WTC11 (cell line): ENCODE measurements at regions not wholly inside any gene's neighbourhood (a gene's known extent, or its start where the extent isn't known, plus 50 kb on each side); places are given as distances from the start of the nearest gene placed in this dataset.

Source experiments
- CTCF ChIP-seq: fragments of 200-600 bp; IDR thresholded peaks from 2 replicates; pipeline ENCODE4 v1.8.0; 2022; ENCODE audit warnings: antibody characterized with exemption
- E2F1 ChIP-seq: sonication (generic); formaldehyde crosslinking; IDR thresholded peaks from 2 replicates; pipeline ENCODE4 v1.8.0; 2022; ENCODE audit warnings: mild to moderate bottlenecking, missing genetic modification reagents
- ETV6 ChIP-seq: sonication (generic); formaldehyde crosslinking; IDR thresholded peaks from 2 replicates; pipeline ENCODE4 v1.8.1; 2022; ENCODE audit warnings: mild to moderate bottlenecking, missing genetic modification reagents
- NFYB ChIP-seq: sonication (generic); formaldehyde crosslinking; conservative IDR thresholded peaks from 2 replicates; pipeline ENCODE4 v1.8.0; 2022; ENCODE audit warnings: low read depth, missing genetic modification reagents
- USF2 ChIP-seq: sonication (generic); formaldehyde crosslinking; IDR thresholded peaks from 2 replicates; pipeline ENCODE4 v1.8.1; 2023; ENCODE audit warnings: mild to moderate bottlenecking, missing genetic modification reagents, moderate library complexity
- TF ChIP-seq, protein P1 (sequence below): sonication (generic); formaldehyde crosslinking; IDR thresholded peaks from 2 replicates; pipeline ENCODE4 v1.8.1; 2023; ENCODE audit warnings: mild to moderate bottlenecking, missing genetic modification reagents

GRCh38 chr6:113526995-113527394 is 330.1 kb upstream of the MARCKS start:
- TF ChIP-seq ETV6 (CRISPR knock-in tag) (no peak), CTCF (no peak), NFYB (no peak), USF2 (CRISPR knock-in tag) (no peak), E2F1 (CRISPR knock-in tag) (no peak)
- TF ChIP-seq, protein P1, sequence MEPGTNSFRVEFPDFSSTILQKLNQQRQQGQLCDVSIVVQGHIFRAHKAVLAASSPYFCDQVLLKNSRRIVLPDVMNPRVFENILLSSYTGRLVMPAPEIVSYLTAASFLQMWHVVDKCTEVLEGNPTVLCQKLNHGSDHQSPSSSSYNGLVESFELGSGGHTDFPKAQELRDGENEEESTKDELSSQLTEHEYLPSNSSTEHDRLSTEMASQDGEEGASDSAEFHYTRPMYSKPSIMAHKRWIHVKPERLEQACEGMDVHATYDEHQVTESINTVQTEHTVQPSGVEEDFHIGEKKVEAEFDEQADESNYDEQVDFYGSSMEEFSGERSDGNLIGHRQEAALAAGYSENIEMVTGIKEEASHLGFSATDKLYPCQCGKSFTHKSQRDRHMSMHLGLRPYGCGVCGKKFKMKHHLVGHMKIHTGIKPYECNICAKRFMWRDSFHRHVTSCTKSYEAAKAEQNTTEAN (CRISPR knock-in tag): no peak
